T47D (cell line): ENCODE measurements at regions not wholly inside any gene's neighbourhood (a gene's known extent, or its start where the extent isn't known, plus 50 kb on each side); places are given as distances from the start of the nearest gene placed in this dataset.
A peak's percentile ranks its signal among the peaks of the same experiment; 100 is the strongest.

ENCODE experiments used
- DNase-seq, 2 experiments: peaks; one replicate each; pipeline versions ENCODE4 v3.0.0 to v3.0.0-alpha.2; 2011 to 2012; ENCODE audit warnings: low read depth in 1 of 2, low spot score in 1 of 2
- JUND ChIP-seq: IDR thresholded peaks from 2 replicates; pipeline ENCODE4 v1.6.1; 2012; ENCODE audit warnings: low read depth
- in situ Hi-C: cut with HindIII; loops from 2 replicates; pipeline ENCODE4 v1.10.0; 2016; ENCODE audit warnings: low sequenced_read_pairs, low pct_unique_long_range_greater_than_20kb

DNA sequence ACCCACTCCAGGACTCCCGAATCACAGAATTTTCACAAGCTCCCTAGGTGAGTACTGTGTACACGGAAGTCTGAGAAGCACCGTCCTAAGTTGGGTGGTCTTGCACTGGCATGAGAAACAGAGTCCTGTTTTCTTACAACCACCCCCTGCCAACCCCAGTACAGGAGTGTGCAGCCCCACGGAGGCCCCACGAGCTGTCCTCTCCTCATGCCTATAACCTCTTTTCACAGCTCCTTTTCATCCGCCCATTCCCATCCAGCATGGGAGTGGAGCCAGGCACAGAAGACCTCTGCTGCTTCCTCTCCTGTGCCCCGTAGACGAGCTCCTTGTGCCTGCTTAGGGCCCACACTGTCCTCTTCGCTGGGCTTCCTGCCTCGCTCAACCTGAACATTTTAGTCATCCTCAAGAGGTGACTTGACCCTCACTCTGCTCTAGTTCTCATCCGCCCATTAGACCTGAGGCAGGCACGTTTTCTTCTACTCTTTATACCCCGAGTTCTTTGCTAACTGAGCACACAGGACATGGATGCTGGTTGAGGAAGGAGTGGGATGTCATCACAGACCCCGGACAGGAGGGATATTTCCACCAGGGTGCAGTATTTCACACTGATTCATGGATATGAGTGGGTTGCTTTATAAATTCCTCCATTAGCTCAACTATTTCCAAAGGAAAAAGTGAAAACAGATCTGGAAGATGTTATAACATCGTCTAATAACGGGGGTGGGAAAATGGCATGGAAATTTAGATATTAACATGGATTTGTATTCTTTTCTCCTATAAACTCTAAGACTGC lies 160.5 kb downstream of the TTLL2 start:
- in situ Hi-C loops = no loop called here
- DNase-seq = peak in 1 of 2 experiments; percentile 36
- no peak for TF ChIP-seq JUND

DNA sequence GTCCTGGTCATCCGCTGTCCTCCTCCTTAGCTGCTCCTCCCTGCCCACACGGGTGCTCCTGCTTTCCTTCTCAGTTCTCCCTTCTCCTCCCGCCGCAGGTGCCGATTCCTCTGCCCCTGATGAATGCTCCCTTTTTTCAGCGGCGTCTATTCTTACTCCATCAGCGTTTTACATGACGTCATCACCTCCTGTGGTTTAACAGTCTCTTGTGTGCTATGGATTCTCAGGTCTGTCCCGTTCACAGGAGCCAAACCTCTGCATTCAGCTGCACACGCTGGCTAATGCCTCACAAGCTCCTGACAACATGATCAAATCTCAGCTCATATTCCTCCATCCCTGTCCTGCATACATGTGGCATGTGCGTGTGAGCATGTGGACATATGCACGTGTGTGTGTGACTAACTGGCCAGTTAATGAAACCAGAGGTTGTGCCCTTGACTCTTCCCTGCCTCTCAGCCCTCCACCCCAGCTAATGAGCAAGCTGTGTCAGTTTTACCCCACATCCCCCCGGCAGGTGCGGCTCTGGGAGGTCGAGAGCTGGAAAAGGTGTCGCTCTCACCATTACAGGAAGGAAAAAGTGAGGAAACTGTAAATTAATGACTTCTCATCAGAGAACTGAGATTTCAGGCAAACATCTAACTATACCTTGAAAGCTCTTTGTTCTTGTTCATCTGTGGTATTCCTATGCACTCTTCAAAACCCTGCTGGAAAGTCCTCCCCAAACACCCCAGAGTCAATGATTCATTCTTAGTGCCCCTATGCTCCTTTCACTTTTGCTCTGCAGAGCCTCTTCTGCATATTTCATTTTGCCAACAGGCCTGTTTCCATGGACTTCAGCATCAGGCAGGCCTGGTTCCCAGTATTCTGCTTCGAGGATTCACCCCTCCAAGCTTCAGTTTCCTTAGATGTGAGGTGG lies 163.1 kb downstream of the TTLL2 start:
- no peak for DNase-seq
- in situ Hi-C loops = no loop called here
- no peak for TF ChIP-seq JUND

DNA sequence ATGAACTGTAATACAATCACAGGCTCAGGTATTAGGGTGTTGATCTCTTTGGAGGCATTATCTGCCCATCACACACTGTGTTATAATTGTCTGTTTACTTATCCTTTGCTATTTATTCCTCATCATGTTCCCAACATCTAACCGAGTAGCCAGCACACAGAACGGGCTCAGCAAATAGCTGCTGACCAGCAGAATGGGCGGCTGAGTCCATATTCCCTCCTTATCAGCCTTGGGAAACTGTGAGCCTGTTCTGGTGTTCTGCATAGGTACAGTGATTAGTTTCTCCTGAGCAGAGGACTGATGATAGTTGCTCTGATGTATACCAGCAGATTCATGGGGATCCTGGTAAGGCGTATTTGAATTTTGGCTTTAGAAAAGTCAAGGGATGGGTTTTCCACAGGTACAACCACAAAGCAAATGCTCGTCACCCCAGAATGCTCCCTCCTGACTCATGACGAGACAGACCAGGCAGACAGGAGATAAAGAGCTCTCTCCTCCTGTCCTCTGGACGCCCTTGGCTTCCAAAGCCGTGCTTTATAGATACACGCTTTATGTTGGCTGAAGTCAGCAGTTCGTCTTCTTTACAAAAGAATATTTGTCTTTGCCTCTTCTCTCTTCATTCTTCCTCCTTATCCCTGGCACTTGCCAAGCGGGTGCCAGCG lies 166.7 kb downstream of the TTLL2 start:
- no peak for DNase-seq
- no peak for TF ChIP-seq JUND
- in situ Hi-C loops = no loop called here

GRCh38 chr6:167492100-167492449 lies 167.2 kb downstream of the TTLL2 start:
- in situ Hi-C loops = no loop called here
- DNase-seq = no peak
- no peak for TF ChIP-seq JUND

DNA sequence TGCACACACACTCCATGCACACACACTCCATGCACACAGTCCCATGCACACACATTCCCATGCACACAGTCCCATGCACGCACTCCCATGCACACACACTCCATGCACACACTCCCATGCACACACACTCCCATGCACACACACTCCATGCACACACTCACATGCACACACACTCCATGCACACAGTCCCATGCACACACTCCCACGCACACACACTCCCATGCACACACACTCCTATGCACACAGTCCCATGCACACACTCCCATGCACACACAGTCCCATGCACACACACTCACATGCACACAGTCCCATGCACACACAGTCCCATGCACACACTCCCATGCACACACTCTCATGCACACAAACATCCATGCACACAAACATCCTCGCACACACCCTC lies 168.4 kb downstream of the TTLL2 start:
- in situ Hi-C loops = no loop called here
- DNase-seq = no peak
- TF ChIP-seq JUND = no peak

- TF ChIP-seq JUND = no peak
- in situ Hi-C loops = no loop called here
- no peak for DNase-seq
Measured at GRCh38 chr6:167493976-167494697, 169.3 kb downstream of the TTLL2 start.

DNA sequence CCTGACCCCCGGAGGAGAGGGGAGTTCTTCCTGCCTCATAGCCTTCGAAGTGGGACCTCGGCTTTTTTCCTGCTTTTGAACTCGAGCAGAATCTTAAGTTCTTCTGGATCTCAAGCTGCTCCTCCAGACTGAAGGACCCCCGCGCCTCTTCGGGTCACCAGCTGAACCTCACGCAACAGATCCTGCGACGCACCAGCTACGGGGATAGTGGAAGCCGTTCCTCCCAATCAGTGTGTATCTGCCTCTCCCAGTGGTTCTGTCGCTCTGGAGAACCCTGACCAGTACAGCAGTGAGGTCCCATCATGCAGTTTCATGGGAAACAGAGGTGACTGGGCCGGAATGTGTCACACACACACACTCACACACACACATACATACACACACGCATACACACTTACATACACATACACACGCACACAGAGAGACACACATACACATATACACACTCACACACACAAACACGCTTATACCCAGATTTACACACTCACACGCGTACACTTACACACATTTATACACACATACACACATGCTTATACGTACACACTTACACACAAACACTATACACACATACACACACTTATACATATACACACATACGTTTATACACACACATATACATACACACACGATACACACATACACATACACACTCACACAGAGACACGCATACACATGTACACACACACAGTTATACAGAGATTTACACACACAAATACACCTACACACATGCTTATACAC lies 170.0 kb downstream of the TTLL2 start:
- in situ Hi-C loops = no loop called here

DNA sequence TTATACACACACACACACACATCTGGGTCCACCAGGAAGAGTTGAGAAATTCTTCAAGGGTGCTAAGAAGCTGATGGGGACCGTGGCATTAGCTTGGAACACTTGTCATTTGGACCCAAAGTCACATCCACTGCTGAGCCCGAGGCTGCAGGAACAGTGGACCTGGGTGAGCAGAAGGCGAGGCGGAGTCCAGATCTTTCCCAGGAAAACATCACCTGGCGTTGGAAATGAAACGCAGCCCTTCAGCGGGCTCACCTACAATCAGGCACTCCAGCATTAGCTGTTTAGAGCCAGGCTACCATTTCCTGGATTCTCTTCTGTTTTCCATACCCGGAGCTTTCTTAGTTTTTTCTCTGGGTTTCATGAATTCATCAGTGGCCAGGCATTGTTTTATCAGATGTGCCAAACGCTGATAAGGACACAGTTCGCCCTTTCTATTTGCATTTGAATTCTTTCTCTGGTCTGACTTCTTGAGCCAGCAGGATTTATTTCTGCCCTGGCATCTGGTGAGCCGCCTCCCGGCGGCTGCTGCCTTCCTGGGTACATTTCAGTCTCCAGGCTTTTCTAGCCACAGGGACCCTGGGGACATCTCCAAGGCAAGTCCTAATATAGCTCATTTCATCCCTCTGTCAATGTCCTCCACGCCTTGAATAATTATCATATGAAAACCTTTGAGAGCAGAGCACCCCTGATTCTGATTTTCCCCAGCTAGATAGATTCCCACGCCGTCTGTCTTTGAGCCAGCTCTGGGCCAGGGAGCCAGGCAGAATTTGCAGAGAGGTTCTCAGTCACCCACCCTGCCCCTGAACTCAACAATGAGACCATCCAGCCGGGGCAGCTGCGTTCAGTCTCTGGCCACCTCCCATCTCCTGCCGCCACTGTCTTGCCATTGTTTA lies 170.9 kb downstream of the TTLL2 start:
- in situ Hi-C loops = no loop called here
- DNase-seq = no peak
- TF ChIP-seq JUND = no peak

More for the DNA sequence above, 170.0 kb downstream of the TTLL2 start:
- TF ChIP-seq JUND = no peak
- no peak for DNase-seq

GRCh38 chr6:167496707-167497106 lies 171.8 kb downstream of the TTLL2 start:
- no peak for DNase-seq
- no peak for TF ChIP-seq JUND
- in situ Hi-C loops = no loop called here

GRCh38 chr6:167497428-167498056 lies 172.7 kb downstream of the TTLL2 start:
- in situ Hi-C loops = no loop called here

More at GRCh38 chr6:167497428-167498056, 172.7 kb downstream of the TTLL2 start:
- no peak for TF ChIP-seq JUND
- no peak for DNase-seq
